RPMI7951 (cell line): ENCODE measurements at regions not wholly inside any gene's neighbourhood (a gene's known extent, or its start where the extent isn't known, plus 50 kb on each side); places are given as distances from the start of the nearest gene placed in this dataset.
"Not testable (repeated sequence)": the region's sequence is repeated elsewhere in the genome, so short reads cannot be mapped to it uniquely, and the experiment has no call there.

Experiments used
- DNase-seq: peaks from one replicate; pipeline ENCODE4 v3.0.0-alpha.2; 2012; ENCODE audit warnings: low read depth

DNA sequence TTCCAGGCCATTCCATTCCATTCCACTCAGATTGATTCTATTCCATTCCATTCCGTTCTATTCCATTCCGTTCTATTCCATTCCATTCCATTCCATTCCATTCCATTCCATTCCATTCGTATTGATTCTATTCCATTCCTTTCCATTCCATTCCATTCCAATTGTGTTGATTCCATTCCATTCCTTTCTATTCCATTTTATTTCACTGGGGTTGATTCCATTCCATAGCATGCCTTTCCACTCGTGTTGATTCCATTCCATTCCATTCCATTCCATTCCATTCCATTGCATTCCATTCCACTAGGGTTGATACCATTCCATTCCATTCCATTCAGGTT is 1142.3 kb downstream of the RPIA start:
- peak; percentile 25 for DNase-seq

DNA sequence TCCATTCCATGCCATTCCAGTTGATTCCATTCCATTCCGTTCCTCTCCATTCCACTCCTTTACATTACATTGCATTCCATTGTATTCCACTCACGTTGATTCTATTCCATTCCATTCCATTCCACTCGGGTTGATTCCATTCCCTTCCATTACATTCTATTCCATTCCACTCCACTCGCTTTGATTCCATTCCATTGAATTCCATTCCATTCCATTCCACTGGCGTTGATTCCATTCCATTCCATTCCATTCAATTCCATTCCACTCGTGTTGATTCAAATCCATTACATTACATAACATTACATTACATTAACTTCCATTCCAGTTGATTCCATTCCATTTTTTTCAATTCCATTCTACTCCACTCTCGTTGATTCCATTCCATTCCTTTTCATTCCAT is 1142.8 kb downstream of the RPIA start:
- no peak for DNase-seq

DNA sequence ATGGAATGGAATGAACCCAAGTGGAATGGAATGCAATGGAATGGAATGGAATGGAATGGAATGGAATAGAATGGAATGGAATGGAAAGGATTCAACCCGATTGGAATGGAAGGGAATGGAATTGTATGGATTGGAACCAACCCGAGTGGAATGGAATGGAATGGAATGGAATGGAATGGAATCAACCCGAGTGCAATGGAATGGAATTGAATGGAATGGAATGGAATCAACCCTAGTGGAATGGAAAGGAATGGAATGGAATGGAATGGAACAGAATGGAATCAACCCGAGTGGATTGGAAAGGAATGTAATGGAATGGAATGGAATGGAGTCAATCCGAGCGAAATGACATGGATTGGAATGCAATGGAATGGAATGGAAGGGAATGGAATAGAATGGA is 1144.9 kb downstream of the RPIA start:
- DNase-seq = peak; percentile 33

DNA sequence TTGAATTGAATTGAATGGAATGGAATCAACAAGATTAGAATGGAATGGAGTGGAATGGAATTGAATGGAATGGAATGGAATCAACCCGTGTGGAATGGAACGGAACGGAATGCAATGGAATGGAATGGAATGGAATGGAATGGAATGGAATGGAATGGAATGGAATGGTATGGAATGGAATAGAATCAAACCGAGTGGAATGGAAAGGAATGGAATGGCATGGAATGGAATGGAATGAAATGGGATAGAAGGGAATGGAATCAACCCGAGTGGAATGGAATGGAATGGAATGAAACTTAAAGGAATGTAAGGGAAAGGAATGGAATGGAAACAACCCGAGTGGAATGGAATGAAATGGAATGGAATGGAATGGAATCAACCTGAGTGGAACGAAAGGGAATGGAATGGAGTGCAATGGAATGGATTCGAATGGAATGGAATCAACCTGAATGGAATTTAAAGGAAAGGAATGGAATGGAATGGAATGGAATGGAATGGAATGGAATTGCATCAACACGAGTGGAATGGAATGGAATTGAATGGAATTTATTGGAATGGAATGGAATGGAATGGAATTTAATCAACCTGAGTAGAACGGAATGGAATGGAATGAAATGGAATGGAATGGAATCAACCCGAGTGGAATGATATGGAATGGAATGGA is 1146.6 kb downstream of the RPIA start:
- no peak for DNase-seq

DNA sequence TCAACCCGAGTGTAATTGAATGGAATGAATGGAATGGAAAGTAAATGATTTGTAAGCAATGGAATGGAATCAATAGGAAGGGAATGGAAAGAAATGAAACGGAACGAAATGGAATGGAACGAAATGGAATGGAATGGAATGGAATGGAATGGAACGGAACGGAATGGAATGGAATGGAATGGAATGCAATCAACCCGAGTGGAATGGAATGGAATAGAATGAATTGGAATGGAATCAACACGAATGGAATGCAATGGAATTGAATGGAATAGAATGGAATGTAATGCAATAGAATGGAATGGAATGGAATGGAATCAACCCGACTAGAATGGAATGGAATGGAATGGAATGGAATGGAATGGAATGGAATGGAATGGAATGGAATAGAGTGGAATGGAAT is 1148.7 kb downstream of the RPIA start:
- DNase-seq = not testable (repeated sequence)

DNA sequence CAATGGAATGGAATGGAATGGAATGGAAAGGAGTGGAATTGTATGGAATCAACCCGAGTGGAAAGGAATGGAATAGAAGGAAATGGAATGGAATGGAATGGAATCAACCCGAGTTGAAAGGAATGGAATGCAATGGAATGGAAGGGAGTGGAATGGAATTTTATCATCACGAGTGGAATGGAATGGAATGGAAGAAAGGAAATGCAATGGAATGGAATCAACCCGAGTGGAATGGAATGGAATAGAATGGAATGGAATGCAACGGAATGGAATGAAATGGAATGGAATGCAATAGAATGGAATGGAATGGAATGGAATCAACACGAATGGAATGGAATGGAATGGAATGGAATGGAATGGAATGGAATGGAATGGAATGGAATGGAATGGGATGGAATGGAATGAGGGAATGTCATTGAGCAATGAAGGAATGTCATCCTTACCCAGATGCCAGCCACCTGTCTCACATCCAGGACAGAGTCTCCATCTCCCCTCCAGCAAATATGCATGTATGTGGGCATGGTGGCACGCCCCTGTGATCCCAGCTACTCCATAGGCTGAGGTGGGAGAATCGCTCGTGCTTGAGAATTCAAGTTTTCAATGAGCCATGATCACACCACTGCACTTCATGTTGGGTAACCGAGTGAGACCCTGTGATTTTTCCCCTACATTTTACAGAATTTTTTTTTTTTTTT is 1149.5 kb downstream of the RPIA start:
- not testable (repeated sequence) for DNase-seq

DNA sequence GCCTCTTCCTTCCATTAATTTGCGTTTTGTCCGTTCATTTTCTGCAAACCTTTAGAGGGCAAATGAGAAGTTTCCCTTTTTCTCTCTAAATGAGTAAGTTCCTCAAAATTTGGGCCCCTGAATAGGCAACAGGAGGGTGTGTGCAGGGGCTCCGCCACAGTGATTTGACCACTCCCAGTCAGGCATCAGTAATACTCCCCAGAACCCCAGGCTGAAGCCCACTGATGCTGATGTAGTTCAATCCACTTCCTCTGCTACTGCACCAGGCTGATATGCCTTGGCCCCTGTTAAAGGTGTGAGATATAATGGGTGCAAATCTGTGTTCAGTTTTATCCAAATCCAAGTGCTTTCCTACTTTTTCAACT is 1150.0 kb downstream of the RPIA start:
- DNase-seq = no peak

DNA sequence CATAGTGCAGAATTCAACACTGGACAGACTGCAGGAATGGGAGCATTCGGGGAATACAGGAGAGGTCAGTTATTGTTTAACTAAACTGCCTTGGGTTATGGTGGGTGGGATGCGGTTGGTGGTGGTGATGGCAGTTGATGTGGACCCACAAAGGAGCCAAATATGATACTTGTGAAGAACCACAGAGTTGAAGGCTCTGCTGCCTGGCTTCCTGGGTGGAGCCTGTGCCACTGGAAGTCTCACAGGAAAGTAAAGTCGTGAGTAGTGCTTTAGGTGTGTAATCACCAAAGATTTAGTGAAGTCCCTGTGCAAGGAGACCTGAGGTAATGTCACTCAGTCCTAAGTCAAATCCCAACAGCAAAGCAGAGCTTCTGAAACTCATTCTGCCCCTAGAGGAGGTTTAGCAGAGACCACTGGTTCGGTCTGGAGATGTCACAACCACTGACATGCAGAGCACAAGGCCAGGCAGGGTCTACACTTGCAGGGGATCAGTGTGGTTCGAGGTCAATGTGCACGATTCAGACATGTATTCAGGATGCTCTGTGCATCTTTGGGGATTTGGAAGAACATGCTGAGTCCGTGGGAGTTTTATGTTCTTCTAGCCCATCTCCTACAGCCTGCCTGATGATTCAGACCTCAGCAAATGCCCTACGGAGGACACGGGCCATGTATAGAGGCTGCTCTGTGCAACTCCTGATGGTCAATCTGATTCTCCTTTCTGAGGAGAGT is 1150.9 kb downstream of the RPIA start:
- no peak for DNase-seq

DNA sequence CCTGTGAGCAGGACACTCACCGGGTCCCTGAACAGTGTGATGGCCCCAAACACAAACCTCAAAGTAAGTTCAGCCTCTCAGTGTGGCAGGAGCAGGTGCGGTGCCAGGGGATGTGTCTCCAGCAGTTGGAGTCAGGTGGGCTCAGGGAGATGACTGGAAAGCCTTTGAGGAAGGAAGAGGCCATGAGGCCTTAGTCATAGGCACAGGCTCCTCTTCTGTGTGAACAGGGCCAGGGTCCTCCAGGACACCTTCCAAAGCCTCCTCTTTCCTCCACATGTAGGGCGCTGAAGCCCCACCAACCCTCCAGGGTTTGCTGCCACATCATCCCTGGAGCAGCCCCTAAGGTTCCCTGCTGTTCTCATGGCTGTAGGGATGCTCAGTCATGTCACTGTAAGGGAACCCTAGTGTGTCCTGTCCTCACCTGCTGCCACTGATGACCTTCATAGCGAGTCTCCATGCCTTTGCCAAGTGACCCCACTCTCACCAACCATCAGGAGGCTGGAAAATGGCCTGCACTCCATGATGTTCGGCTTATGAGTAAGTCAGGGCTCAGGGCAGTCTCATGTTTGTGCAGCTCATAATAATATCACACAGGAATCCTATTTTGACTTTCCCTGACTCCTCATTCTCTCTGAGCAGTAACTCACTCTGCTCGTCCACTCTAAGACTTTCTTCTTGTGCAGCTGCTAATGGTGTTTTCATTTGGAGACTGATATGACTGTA is 1152.9 kb downstream of the RPIA start:
- no peak for DNase-seq

DNA sequence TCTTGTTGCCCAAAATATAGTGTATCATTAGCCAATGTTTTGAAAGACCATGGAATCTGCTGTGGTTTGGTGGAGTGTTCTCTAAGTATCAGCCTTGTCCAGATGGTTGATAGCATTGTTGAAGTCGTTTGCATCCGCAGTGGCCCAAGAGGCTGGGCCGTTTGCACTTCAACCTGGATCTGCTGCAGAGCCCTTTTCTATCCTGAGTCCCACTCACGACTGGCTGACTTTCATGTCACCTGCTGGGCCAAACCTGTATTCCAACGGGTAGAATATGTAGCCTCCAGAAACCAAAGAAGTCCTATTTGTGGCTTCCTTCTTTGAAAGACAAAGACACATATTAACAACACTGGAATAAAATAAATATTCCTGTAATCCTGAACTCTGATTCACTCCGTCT is 1154.1 kb downstream of the RPIA start:
- no peak for DNase-seq

DNA sequence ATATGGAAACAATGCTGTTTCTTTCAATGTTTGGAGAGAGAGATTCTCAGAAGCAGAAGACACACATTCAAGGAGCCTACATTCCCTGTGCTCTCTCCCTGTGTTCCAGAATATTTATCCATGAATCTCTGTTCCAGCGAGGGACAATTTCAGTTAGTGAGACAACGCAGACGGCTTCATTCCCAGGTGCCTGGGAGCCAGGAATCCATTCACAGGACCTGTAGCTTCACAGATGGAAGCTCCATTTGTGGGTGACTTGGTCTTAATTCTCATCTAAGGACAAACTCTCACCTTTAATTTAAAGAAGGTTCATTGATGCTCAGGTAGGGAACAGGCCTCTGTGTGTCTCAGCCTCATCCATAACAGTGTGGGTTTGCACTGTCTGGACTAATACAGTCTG is 1156.6 kb downstream of the RPIA start:
- no peak for DNase-seq

DNA sequence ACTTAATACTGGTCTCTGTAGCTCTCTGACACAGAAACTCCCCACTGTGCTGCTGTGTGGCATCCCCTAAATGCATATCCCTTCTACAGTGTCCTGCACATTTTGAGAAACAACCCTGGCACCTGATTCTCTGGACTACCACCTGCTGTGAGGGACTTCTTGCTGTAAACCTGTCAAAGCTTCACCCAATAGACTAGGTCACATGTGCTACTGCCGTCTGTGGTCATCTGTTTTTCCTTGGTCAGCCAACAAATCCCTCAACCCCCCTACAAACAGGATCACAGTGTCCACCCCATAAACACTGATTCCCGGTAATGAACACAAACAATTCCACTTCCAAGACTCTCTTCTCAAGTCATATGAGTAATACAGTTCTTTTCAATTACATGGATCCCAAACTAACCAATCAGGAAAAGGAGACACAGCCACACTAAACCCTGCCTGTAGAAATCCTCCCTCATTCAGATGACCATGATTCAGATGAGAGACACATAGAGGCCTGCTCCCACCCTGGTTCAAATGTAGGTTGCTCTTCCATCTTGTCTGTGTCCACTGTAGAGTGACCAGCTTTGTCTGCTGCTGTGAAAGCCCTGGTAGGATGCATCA is 1157.4 kb downstream of the RPIA start:
- no peak for DNase-seq

DNA sequence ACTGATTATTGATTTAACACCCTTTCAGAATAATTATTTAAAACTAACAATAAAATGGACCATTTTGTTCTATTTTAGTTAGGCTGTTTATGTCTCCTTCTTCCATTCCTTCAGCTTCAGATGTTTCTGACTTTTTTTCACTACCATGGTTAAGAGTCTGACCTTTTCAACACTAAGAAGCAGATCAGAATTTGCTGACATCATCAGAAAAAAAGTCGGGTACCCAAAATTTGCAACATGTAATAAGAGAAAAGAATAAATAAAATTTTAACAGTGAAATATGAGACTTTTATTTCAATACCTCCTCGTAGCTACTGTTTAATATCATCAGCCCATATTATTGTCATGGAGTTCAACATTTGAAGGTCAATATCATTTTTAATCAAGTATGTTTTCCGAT is 1158.3 kb downstream of the RPIA start:
- DNase-seq = no peak

DNA sequence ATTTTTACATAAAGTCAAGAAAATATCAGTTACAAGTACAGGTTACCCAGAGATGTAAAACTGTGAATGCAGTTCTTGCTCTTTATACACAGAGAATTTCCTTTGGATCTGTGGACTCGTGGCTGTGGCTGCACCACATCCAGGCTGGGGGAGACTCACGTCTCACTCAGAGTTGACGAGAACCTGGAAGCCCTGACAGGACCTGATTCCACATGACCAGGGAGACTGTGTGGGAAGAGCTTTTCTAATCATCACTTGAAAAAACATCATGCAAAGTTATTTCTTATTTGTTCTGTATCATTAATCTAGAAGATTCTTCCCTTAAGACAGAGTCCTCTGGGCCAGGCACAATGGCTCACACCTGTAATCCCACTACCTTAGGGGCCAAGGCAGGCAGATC is 1159.0 kb downstream of the RPIA start:
- DNase-seq = no peak

DNA sequence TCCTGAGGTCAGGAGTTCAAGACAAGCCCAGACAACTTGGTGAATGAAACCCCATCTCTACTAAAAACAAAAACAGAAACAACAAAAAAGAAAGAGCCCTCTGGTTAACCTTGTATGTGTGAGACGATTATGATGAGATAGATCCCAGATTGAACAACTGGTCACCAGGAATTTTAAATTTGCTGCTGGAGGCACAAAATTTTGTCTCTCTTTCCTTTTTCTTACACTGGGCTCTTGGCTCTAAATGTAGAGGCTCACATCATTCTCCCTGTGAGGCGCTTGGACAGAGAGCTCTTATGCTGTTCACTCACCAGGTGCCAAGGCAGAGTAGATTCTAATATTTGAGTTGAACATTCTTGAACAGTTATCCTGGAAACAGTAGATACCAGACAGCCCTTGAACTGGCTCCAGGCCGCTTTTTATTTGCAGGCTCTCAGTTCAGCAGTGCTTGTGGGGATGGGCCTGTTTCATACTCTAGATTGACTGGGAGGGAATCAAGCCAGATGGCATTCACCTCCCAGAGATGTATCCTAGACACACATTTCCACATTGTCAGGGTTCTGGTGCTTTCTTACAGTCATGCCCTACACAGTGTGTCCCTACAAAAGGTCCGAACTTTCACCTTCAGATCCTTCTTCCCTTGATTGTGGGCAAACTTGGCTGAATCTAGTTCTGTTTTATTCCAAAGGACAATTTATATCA is 1159.6 kb downstream of the RPIA start:
- DNase-seq = no peak

DNA sequence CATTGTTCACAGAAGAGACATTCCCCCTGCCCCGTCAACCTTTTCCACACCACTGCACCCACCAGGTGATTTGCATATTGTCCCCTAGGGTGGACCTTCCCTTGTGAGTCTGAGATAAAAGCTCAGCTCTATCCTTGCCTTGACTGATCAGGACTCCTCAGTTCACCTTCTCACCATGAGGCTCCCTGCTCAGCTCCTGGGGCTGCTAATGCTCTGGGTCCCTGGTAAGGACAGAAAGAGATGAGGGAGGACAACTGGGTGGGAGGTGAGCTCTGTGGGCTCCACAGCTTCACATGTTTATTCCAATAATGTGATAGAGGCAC is 1160.1 kb downstream of the RPIA start:
- DNase-seq = no peak

DNA sequence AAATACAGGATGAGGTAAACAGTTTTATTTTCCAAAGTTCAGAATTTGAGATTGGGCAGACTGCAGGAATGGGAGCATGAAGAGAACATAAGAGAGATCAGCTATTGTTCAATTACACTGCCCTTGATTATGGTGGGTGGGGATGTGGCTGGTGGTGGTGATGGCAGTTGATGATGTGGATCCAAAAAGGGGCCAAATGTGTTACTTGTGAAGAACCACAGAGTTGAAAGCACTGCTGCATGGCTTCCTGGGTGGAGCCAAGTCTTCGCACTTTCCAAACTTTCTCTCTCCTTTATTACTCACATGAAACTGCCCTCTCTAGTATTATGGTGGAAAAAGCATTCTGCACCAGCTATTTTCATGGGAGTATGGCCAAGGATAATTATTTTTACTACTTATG is 1162.0 kb downstream of the RPIA start:
- DNase-seq = not testable (repeated sequence)

DNA sequence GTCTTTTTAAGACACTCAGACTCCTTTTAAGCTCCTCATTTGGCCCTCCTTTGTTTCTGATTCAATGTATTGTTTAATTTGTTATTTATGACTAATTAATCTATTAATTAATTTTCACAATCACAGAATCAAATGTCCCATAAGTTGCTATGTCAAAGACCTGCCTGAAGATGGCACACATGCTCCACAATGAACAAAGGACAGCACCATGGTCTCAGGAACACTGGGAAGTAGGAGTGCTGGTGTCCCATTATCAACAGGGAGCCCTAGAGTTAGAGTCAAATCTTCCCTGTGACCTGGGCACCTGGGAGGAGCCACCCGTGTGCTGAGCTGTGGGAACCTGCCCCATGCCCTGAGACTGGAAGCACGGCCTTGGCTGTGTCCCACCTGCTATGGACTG is 1164.3 kb downstream of the RPIA start:
- not testable (repeated sequence) for DNase-seq

DNA sequence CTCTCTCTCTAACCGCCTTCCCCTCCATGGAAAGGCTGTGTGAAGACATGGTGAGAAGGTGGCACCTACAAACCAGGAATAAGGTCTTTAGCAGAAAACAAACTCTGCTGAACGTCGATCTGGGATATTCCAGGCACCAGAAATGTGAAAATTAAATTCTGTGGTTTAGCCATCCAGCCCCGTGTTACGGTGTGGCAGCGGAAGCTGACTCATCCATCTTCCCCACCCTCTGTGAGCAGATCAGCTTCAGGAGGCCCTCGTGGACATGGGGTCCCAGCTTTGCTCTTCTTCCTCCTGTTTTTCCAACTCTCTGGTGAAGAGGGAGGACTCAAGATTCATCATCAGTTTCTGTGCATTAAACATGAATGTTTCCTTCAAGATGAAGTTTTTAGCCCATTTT is 1164.8 kb downstream of the RPIA start:
- DNase-seq = not testable (repeated sequence)

DNA sequence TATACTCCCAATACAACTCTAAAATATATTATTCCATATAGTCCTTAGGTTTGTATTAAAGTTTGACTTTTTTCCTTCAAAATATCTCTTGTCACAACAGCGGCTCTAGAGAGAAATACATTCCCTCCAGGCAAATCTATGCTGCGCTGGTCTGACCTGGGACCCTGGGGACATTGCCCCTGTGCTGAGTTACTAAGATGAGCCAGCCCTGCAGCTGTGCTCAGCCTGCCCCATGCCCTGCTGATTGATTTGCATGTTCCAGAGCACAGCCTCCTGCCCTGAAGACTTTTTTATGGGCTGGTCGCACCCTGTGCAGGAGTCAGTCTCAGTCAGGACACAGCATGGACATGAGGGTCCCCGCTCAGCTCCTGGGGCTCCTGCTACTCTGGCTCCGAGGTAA is 1170.7 kb downstream of the RPIA start:
- DNase-seq = not testable (repeated sequence)

DNA sequence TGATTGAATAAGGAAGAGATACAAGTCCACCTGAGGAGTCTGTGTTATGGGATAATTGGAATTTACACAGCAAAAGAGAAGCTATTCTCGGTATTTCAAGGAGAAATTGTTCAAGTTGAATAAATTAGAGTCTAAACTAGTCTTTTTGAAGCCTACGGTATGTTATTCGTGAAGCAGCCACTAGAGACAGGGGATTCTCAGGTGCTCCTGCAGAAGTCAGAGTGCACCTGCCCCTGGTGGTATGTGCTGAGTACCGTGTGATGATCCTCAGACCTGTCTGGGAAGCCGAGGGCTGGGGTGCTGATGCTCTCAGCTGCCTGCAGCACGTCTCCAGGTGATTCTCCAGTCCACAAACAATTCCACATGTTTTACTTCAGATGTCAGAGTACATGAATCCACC is 1171.7 kb downstream of the RPIA start:
- DNase-seq = not testable (repeated sequence)
